ENCODE measurements at regions not wholly inside any gene's neighbourhood (a gene's known extent, or its start where the extent isn't known, plus 50 kb on each side); places are given as distances from the start of the nearest gene placed in this dataset.

- no peak for TF ChIP-seq CTCF (optimal IDR thresholded peaks at IDR 0.05 in 1 of 3, IDR thresholded peaks at IDR 0.05 in 1 of 3, conservative IDR thresholded peaks at IDR 0.05 in 1 of 3; ENCODE audit: extremely low read depth in 1 of 3, insufficient read depth in 2 of 3, low read length in 3 of 3)
- TF ChIP-seq EZH2 (IDR thresholded peaks at IDR 0.05; ENCODE audit: low read length): no peak
These were observed 539.6 kb downstream of the PDHA2 start for GRCh38 chr4:96379524-96379923.

All from keratinocyte (primary cell).